GM19438 (cell line): ENCODE measurements at regions not wholly inside any gene's neighbourhood (a gene's known extent, or its start where the extent isn't known, plus 50 kb on each side); places are given as distances from the start of the nearest gene placed in this dataset.

Experiments used
- ATAC-seq: cut with Tn5 transposase; IDR thresholded peaks from one replicate; pipeline ENCODE4 v1.9.1; 2021; ENCODE audit warnings: low read depth; ENCODE audit not compliant: unreplicated experiment

- ATAC-seq: no peak
Observed at GRCh38 chr2:76274676-76275075, 564.0 kb upstream of the GCFC2 start.

- no peak for ATAC-seq
Observed at GRCh38 chr2:76274160-76274559, 563.4 kb upstream of the GCFC2 start.

GRCh38 chr2:76270096-76270710 is 559.5 kb upstream of the GCFC2 start:
- ATAC-seq: no peak

DNA sequence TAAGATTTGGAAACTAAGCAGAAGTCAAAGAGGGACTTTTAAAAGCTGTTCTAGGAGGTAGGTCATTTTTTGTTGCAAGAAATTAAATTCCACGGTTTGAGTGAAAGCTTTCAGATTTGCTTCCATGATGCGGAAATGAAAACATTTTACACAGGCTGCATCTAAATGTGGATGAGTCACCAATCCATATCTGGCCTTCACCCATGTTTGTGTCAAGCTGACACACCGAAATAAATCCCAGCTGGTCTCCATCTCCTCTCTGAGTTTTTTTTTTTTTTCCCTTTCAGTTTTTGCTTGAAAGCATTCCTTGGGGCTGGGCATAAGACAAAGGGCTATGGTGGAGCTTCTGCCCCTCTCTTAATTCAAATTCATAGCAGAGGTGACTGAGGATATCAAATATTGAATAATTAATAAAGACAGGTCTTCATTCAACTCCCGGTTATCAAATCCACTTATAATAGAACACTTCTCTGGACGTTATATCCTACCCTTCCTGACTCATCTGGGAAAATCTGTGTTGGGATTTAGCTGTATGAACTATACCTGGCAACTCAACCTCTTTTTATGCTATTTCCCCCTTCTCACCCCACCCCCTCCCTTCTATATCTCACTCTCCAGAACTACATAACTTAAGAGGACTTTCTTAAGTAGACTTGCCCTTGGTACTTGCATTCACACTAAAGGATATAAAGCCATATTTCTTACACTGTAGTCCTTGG is 558.3 kb upstream of the GCFC2 start:
- no peak for ATAC-seq

- ATAC-seq: no peak
Observed at GRCh38 chr2:76268484-76268883, 557.8 kb upstream of the GCFC2 start.

DNA sequence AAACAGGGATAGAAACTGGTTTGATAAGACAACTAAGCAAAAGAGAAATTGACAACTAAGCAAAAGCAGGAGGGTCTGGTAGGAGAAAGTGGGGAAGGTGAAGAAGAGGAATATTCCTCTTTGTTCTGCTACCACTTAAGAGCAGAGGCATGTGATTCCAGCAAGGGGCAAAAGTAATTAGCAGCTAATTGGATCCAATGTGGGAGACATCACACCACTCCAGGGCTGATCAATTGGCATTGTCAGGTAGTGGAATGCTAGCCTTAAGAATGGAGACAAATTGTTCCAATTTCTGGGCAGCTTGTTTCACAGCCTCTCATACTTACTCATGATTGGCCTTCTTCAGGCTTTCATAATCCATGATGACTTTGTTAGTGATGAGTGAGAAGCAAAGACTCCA is 547.1 kb upstream of the GCFC2 start:
- no peak for ATAC-seq

DNA sequence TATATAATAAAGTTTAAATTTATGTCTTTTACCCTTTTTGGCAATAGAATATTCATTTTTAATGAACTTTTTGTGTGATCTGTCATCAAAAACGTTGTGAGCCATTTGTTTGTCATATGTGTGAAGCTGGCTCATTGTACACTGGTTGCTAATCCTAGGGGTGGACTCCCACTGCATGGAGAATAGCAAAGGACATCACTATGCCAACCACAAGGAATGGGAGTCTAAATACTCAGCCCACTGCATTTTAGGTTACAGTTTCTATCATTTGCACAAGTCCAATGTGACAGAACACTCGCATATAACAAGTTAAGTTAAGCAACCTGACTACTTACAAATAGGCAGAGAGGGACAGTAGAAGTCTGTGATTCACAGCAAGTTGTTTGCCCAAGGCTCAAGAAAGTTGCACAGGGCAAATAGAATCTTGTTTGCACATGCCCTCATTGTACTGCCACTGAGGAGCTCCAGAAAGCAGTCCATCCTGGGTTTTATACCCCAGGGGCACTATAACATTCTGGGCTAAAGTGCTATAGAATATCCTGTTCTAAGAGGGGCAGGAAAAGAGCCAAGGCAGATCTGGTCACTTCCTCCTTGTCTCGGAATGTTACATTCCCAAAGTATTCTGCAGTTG is 545.9 kb upstream of the GCFC2 start:
- no peak for ATAC-seq

DNA sequence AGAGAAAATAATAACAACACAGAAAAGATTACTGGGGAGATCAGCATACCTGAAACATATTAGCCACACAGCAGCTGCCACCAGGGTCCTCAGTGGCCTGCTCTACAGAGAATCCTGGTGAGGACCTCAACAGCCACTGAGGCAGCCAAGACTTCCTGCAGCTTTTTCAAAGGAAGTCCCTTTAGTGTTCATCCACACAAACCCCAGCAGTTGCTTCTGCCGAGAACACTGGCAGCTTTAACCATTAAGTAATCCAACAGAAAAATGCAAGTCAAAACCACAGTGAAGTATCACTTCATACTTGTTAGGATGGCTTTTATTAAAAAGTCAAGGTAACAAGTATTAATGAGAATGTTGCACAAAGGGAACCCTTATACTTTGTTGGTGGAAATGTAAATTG is 542.0 kb upstream of the GCFC2 start:
- no peak for ATAC-seq

GRCh38 chr2:76251342-76251741 is 540.6 kb upstream of the GCFC2 start:
- ATAC-seq: no peak

GRCh38 chr2:76247006-76247405 is 536.3 kb upstream of the GCFC2 start:
- ATAC-seq: no peak

GRCh38 chr2:76211991-76212985 is 501.6 kb upstream of the GCFC2 start:
- no peak for ATAC-seq

GRCh38 chr2:76210551-76210950 is 499.8 kb upstream of the GCFC2 start:
- no peak for ATAC-seq

- ATAC-seq: no peak
Observed at GRCh38 chr2:76204048-76204447, 493.3 kb upstream of the GCFC2 start.

DNA sequence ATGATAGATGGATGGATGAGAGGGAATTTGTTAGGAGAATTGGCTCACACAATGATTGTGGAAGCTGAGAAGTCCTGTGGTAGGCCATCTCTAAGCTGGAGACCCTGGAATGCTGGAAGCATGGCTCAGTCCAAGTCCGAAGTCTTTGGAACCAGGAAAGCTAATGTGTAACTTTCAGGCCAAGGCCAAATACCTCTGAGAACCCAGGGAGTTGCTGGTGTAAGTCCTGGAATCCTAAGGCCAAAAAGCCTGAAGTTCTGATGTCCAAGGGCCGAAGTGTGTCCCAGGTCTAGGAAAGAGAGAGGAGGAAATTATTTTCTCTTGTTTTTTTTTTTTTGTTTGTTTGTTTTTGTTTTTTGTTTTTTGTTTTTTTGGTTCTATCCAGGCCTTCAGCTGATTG is 492.2 kb upstream of the GCFC2 start:
- no peak for ATAC-seq

DNA sequence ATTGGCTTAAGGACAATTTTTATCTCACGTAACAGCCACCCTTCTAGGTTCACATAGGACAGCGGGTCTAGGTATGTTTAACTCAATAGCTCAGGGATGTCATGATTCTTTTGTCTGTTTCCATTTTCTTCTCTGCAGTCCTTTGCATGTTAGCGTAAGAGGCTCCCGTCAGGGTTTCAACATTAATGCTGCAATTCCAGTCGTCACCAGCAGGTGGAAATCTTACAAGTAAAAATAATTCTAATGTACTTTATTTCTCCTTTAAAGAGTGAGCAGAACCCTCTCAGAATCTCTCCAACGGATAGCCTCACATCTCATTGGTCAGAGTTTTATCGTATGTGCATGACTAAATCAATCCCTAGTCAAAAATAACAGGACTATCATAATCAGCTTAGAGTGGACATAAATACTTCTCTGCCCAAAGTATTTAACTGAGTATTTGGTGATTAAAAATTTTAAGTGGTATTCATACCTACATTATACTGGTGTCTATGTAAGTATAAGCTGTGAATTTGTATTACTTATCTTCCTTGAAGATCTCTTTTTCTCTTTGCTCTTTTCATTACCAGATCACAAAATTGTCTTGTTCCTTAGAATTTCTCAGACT is 487.2 kb upstream of the GCFC2 start:
- ATAC-seq: peak; percentile 62

DNA sequence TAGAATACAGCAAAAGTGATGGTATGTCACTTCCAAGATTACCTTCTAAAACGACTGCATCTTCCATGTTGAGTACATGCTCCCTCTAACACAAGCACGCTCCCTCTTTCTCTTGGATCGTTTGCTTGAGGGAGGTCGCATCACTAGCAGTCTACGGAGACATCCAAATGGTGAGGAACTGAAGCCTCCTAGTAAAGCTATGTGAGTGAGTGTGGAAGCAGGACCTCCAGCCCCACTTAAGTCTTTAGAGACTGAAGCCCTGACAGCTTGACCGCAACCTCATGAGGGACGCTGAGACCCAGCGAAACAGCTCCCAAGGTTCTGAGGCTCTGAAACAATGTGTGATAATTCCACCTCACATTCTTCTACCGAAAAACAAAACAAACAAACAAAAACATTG is 486.7 kb upstream of the GCFC2 start:
- ATAC-seq: no peak

DNA sequence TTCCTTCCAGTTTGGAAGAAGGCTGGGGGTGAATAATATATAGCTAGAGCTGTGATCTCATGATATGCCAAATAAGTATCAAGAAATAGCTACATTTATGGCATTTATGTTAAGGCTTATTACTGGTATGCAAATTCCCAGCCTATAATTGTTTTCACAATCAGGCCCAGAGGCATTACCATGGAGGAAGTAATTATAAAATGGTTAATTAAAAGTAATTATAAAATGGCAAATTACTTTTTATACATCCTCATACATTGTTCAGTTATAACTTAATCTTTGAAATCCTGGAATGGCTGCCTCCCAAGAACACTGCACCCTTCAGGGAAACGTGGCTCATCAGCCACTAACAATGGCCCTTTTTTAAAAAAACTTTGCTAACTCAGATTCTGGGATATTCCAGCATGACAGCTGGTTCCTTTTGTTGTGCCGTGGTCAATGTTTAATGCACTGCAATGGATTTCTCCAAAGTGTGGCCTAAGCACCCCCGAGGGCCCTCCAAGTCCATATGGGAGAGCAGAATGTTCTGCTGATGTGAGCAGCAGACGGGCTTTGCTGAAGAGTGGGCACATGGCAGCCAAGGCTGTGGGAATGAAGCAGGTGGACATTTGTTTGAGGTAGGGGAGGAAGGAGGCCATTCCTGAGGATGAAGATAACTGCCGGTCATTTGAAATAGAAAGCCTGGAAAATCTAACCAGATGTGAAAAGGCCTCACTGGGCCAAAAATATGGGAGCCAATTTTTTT is 483.5 kb upstream of the GCFC2 start:
- no peak for ATAC-seq

DNA sequence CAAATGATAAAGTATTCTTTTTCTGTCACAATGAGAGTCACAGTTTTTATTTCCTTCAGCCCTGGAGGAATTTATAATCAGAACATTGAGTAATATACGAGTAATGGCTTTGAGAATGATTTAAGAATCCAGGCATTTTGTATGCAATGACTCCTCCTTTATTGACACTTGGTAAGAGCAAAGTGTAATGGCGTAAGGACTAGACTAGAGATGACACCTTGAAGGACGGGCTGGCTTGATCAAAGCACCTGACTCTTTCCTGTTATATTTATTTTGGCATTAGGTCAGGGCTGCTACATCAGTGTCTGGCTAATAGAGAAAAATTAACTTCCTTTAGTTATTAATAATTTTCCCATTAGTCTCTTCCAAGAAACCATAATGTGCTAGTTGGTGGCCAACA is 482.4 kb upstream of the GCFC2 start:
- no peak for ATAC-seq

DNA sequence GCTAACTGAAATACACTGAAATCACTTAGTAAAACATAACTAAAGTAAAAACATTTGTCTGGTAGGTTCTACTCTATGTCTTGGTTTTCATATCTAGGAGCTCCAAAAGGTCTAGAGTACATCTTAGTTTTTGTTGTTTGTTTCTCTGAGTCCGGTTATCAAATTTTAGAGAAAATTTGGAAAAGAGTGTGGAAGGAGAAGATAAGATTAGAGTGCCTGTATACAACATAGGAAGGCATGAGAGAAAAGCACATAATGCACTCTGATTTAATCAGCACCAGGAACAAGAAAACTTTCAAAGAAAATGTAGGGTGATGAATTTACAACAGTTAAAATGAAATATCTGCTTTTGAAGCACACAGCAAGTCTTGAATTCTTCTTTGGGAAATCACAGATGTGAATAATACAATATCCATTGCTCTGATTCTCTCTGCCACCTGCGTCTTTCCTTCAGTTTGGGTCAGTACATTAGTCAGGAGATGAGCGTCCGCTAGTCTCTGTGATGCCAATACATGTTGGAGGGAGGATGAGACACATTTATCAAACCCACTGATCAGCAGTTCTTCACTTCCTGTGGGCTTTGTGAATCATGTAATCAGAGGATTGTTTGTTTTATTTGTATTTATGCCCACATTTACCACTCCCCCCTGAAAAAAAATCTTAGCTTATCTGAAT is 477.8 kb upstream of the GCFC2 start:
- no peak for ATAC-seq
